Parathyroid adenoma (tissue), 2 donors: ENCODE measurements at regions not wholly inside any gene's neighbourhood (a gene's known extent, or its start where the extent isn't known, plus 50 kb on each side); places are given as distances from the start of the nearest gene placed in this dataset.
"Not testable (repeated sequence)": the region's sequence is repeated elsewhere in the genome, so short reads cannot be mapped to it uniquely, and the experiment has no call there.

Source experiments
- H2AFZ ChIP-seq: fragments of 300-600 bp; sonication (generic); one replicate; pipeline ENCODE4 v1.7.0; 2017; ENCODE audit warnings: antibody characterized with exemption, mild to moderate bottlenecking
- H3K27ac ChIP-seq: fragments of 300-600 bp; sonication (generic); one replicate; pipeline ENCODE4 v1.7.0; 2017
- H3K27me3 ChIP-seq: fragments of 300-600 bp; sonication (generic); one replicate; pipeline ENCODE4 v1.7.0; 2017; ENCODE audit warnings: low read length; ENCODE audit not compliant: control insufficient read depth, insufficient read depth
- H3K36me3 ChIP-seq: fragments of 300-600 bp; sonication (generic); one replicate; pipeline ENCODE4 v1.7.0; 2017; ENCODE audit warnings: low read length; ENCODE audit not compliant: control insufficient read depth, insufficient read depth
- H3K4me1 ChIP-seq: fragments of 300-600 bp; sonication (generic); one replicate; pipeline ENCODE4 v1.7.0; 2017; ENCODE audit warnings: control low read depth
- H3K4me2 ChIP-seq: fragments of 300-600 bp; sonication (generic); one replicate; pipeline ENCODE4 v1.7.0; 2017; ENCODE audit warnings: low read length
- H3K4me3 ChIP-seq: fragments of 300-600 bp; sonication (generic); one replicate; pipeline ENCODE4 v1.7.0; 2017; ENCODE audit warnings: low read depth, low read length
- H3K79me2 ChIP-seq: fragments of 300-600 bp; sonication (generic); one replicate; pipeline ENCODE4 v1.7.0; 2017; ENCODE audit warnings: control low read depth
- H3K9ac ChIP-seq: fragments of 300-600 bp; sonication (generic); one replicate; pipeline ENCODE4 v1.7.0; 2017; ENCODE audit warnings: mild to moderate bottlenecking
- H3K9me3 ChIP-seq: fragments of 300-600 bp; sonication (generic); one replicate; pipeline ENCODE4 v1.7.0; 2017; ENCODE audit warnings: low read length; ENCODE audit not compliant: control insufficient read depth
- CTCF ChIP-seq: fragments of 300-600 bp; sonication (generic); IDR thresholded peaks from one replicate; pipeline ENCODE4 v1.7.0; 2017; ENCODE audit warnings: antibody characterized with exemption, mild to moderate bottlenecking
- donor health status: primary hyperparathyroidism.

GRCh38 chr16:8047736-8048135 lies 542.6 kb downstream of the TMEM114 start:
- Histone ChIP-seq H3K4me3 (no peak overlapping the region), H3K36me3 (no peaks in the 10 kb centered on the region), H3K4me1 (no peaks in the 10 kb centered on the region)

GRCh38 chr16:8044796-8045195 lies 545.5 kb downstream of the TMEM114 start:
- H2AFZ ChIP-seq = no peak overlapping the region
- no peaks in the 10 kb centered on the region for H3K4me1 ChIP-seq
- H3K4me2 ChIP-seq = no peak overlapping the region
- H3K9ac ChIP-seq = no peak overlapping the region
- H3K4me3 ChIP-seq = no peak overlapping the region
- H3K27me3 ChIP-seq = no peaks in the 10 kb centered on the region
- no peaks in the 10 kb centered on the region for H3K79me2 ChIP-seq
- no peaks in the 10 kb centered on the region for H3K36me3 ChIP-seq
- TF ChIP-seq CTCF = no peak
- H3K27ac ChIP-seq = no peak overlapping the region
- no peaks in the 10 kb centered on the region for H3K9me3 ChIP-seq

More at GRCh38 chr16:8047736-8048135, 542.6 kb downstream of the TMEM114 start:
- H3K27me3 ChIP-seq = no peaks in the 10 kb centered on the region
- no peak overlapping the region for H3K9ac ChIP-seq
- H3K4me2 ChIP-seq = no peak overlapping the region
- H3K27ac ChIP-seq = no peak overlapping the region
- H3K79me2 ChIP-seq = no peaks in the 10 kb centered on the region
- no peak overlapping the region for H2AFZ ChIP-seq
- no peaks in the 10 kb centered on the region for H3K9me3 ChIP-seq
- TF ChIP-seq CTCF = no peak

- H3K4me2 ChIP-seq = no peak overlapping the region
- no peaks in the 10 kb centered on the region for H3K36me3 ChIP-seq
- H3K27me3 ChIP-seq = no peaks in the 10 kb centered on the region
- no peak overlapping the region for H3K9ac ChIP-seq
- no peak overlapping the region for H2AFZ ChIP-seq
- no peak for TF ChIP-seq CTCF
- no peaks in the 10 kb centered on the region for H3K9me3 ChIP-seq
- H3K79me2 ChIP-seq = no peaks in the 10 kb centered on the region
- H3K4me3 ChIP-seq = no peak overlapping the region
- H3K27ac ChIP-seq = no peak overlapping the region
- no peaks in the 10 kb centered on the region for H3K4me1 ChIP-seq
Observed at GRCh38 chr16:8032406-8032805, 557.9 kb downstream of the TMEM114 start.

GRCh38 chr16:8030004-8030403 lies 560.3 kb downstream of the TMEM114 start:
- not testable (repeated sequence) for H3K4me2 ChIP-seq, H3K9me3 ChIP-seq, H3K4me3 ChIP-seq, H2AFZ ChIP-seq, H3K36me3 ChIP-seq, H3K27ac ChIP-seq, H3K9ac ChIP-seq, H3K27me3 ChIP-seq, H3K79me2 ChIP-seq, H3K4me1 ChIP-seq

- no peaks in the 10 kb centered on the region for H3K27me3 ChIP-seq
- H3K27ac ChIP-seq = no peak overlapping the region
- H3K9me3 ChIP-seq = no peaks in the 10 kb centered on the region
- H3K79me2 ChIP-seq = no peaks in the 10 kb centered on the region
- H3K4me2 ChIP-seq = no peak overlapping the region
- H2AFZ ChIP-seq = no peak overlapping the region
- no peaks in the 10 kb centered on the region for H3K4me1 ChIP-seq
- TF ChIP-seq CTCF = no peak
- H3K4me3 ChIP-seq = no peak overlapping the region
- H3K36me3 ChIP-seq = no peaks in the 10 kb centered on the region
- H3K9ac ChIP-seq = no peak overlapping the region
Observed at GRCh38 chr16:8026450-8026849, 563.9 kb downstream of the TMEM114 start.
